Testis (tissue), 2 donors: ENCODE measurements at regions not wholly inside any gene's neighbourhood (a gene's known extent, or its start where the extent isn't known, plus 50 kb on each side); places are given as distances from the start of the nearest gene placed in this dataset.

ENCODE experiments used
- CTCF ChIP-seq, 3 experiments: fragments of 450-650 bp in 2 of 3; fragments of 200-600 bp in 1 of 3; sonication (generic) in 1 of 3; IDR thresholded peaks; one replicate each; pipeline ENCODE4 v1.5.1; 2016 to 2019; ENCODE audit warnings: antibody characterized with exemption in 3 of 3, mild to moderate bottlenecking in 2 of 3, moderate library complexity in 1 of 3
- POLR2A ChIP-seq: fragments of 450-650 bp; IDR thresholded peaks from one replicate; pipeline ENCODE4 v1.6.1; 2017; ENCODE audit warnings: antibody characterized with exemption, mild to moderate bottlenecking, moderate library complexity

- TF ChIP-seq CTCF (IDR thresholded peaks at IDR 0.05) (no peak), POLR2A (no peak)
Observed at GRCh38 chr5:54691656-54692055, 174.1 kb downstream of the SNX18 start.
